ENCODE measurements at regions not wholly inside any gene's neighbourhood (a gene's known extent, or its start where the extent isn't known, plus 50 kb on each side); places are given as distances from the start of the nearest gene placed in this dataset.

DNA sequence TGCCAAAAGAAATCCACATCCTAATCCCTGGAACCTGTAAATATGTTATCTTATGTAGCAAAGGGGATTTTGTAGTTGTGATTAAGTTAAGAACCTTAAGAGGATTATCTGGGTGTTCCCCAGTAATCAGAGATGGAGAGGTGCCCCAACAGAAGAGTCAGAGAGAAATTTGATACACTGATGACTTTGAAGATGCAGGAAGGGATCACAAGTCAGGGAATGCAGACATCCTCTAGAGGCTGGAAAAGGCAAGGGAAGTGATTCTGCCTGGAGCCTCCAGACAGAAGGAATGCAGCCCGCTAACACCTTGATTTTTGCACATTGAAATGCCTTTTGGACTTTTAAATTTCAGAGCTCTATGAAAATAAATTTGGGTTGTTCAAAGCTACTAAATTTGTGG is 531.7 kb downstream of the DNAJB9 start:
- Histone ChIP-seq H3K4me1 (no peaks in the 10 kb centered on the region), H3K4me3 (no peak overlapping the region), H3K36me3 (no peaks in the 10 kb centered on the region), H3K9me3 (no peaks in the 10 kb centered on the region), H3K27ac (replicated peaks in 1 of 4) (no peak overlapping the region), H3K27me3 (no peaks in the 10 kb centered on the region)
- TF ChIP-seq EP300 (IDR thresholded peaks at IDR 0.05) (no peak), POLR2AphosphoS5 (IDR thresholded peaks at IDR 0.05) (no peak), POLR2A (IDR thresholded peaks at IDR 0.05; ENCODE audit: low read depth) (no peak)
- TF ChIP-seq, protein P1, sequence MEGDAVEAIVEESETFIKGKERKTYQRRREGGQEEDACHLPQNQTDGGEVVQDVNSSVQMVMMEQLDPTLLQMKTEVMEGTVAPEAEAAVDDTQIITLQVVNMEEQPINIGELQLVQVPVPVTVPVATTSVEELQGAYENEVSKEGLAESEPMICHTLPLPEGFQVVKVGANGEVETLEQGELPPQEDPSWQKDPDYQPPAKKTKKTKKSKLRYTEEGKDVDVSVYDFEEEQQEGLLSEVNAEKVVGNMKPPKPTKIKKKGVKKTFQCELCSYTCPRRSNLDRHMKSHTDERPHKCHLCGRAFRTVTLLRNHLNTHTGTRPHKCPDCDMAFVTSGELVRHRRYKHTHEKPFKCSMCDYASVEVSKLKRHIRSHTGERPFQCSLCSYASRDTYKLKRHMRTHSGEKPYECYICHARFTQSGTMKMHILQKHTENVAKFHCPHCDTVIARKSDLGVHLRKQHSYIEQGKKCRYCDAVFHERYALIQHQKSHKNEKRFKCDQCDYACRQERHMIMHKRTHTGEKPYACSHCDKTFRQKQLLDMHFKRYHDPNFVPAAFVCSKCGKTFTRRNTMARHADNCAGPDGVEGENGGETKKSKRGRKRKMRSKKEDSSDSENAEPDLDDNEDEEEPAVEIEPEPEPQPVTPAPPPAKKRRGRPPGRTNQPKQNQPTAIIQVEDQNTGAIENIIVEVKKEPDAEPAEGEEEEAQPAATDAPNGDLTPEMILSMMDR (IDR thresholded peaks at IDR 0.05): no peak
- DNase-seq (ENCODE audit: extremely low spot score): no peak
- intact Hi-C loops (cut with DNase I): no loop called here
- WGBS: 86% methylated on average over 1 of the region's 1 CpG

DNA sequence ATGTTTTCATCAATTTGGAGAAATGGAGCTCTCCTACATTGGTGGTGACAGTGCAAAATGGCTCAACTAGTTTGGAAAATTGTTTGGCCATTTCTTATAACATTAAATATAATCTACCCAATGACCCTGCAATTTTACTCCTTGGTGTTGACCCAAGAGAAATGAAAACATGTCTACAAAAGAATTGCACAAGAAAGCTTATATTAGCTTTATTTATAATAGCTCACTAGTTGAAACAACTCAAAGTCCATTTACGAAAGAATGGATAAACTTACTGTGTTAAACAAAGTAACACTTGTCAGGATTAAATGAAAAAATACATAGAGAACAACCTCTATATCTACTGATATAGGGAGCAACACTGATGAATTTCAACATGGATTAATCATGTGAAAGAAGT is 539.9 kb downstream of the DNAJB9 start:
- no peak for DNase-seq (ENCODE audit: extremely low spot score)
- Histone ChIP-seq H3K4me1 (no peaks in the 10 kb centered on the region), H3K36me3 (no peaks in the 10 kb centered on the region), H3K27ac (replicated peaks in 1 of 4) (no peak overlapping the region), H3K4me3 (no peak overlapping the region), H3K9me3 (no peaks in the 10 kb centered on the region), H3K27me3 (no peaks in the 10 kb centered on the region)
- intact Hi-C loops (cut with DNase I): no loop called here
- TF ChIP-seq, protein P1 (IDR thresholded peaks at IDR 0.05): no peak
- TF ChIP-seq POLR2AphosphoS5 (IDR thresholded peaks at IDR 0.05): no peak
- TF ChIP-seq EP300 (IDR thresholded peaks at IDR 0.05): no peak
- no peak for TF ChIP-seq POLR2A (IDR thresholded peaks at IDR 0.05; ENCODE audit: low read depth)
- 39% methylated on average over 1 of the region's 1 CpG for WGBS

DNA sequence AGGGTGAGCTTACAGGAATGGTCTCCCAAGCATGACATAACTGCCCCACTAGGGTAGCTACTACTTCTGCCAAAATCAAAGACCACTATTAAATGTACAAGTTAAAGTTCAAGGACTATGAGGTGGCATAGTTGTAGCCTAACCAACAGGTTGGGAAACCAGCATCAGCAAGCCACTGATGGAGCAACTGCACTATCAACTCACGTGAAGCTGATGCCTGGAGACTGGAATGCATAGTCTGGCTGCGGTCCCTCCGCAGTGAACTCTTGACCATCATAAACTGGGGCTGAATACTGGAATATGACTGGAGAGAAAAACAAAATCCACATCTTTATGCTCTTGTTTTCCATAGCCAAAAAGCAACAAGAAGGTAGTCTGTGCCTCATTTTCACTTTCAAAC is 541.4 kb downstream of the DNAJB9 start:
- H3K9me3 ChIP-seq: no peaks in the 10 kb centered on the region
- DNase-seq (ENCODE audit: extremely low spot score): no peak
- H3K4me3 ChIP-seq: no peak overlapping the region
- TF ChIP-seq EP300 (IDR thresholded peaks at IDR 0.05) (no peak), POLR2AphosphoS5 (IDR thresholded peaks at IDR 0.05) (no peak), POLR2A (IDR thresholded peaks at IDR 0.05; ENCODE audit: low read depth) (no peak)
- TF ChIP-seq, protein P1 (IDR thresholded peaks at IDR 0.05): no peak
- H3K27ac ChIP-seq (replicated peaks in 1 of 4): no peak overlapping the region
- no peaks in the 10 kb centered on the region for H3K27me3 ChIP-seq
- H3K4me1 ChIP-seq: no peaks in the 10 kb centered on the region
- WGBS: 79% methylated on average over 3 of the region's 3 CpGs
- no peaks in the 10 kb centered on the region for H3K36me3 ChIP-seq
- intact Hi-C loops (cut with DNase I): no loop called here

DNA sequence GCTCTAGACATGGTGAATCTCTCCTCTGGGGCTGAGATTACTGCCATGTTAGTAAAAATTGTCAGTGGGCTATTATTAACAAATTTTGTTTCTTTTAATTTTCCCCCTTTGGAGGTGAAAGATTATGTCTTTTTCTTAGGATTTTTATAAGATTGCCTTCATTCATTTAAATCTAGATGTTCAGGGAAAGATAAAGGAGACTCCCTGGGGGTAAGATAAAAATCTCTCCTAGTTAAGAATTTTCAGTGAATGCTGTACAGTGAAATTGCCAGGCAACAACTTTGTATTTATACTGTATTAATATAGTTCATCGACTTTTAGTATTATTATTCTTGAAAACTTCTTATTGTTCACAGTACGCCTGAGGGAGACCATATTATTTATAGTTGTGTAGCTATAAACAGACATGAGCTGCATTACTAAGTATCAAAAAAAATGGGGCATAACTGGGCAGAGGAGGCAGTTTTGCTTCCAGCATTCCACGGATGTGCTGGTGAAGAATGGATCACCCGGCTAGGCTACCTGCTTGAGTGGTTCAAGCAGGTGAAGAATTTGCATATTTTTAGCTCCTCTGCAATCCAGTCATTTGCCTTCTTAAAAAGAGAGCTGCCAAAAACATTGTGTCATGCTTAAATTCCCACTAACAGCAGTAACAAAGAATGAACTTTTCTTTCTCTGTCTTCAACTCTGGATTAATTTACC is 552.1 kb downstream of the DNAJB9 start:
- no peak overlapping the region for H3K27ac ChIP-seq (replicated peaks in 1 of 4)
- TF ChIP-seq POLR2A (IDR thresholded peaks at IDR 0.05; ENCODE audit: low read depth) (no peak), EP300 (IDR thresholded peaks at IDR 0.05) (no peak), POLR2AphosphoS5 (IDR thresholded peaks at IDR 0.05) (no peak)
- TF ChIP-seq, protein P1 (IDR thresholded peaks at IDR 0.05): no peak
- no peaks in the 10 kb centered on the region for H3K36me3 ChIP-seq
- DNase-seq (ENCODE audit: extremely low spot score): no peak
- peaks cover 0 to 5% (median 0%) of the 10 kb centered on the region in 4 donors for H3K4me1 ChIP-seq
- intact Hi-C loops (cut with DNase I): no loop called here
- H3K9me3 ChIP-seq: no peaks in the 10 kb centered on the region
- H3K4me3 ChIP-seq: no peak overlapping the region
- no peaks in the 10 kb centered on the region for H3K27me3 ChIP-seq
- 54% methylated on average over 4 of the region's 4 CpGs for WGBS

DNA sequence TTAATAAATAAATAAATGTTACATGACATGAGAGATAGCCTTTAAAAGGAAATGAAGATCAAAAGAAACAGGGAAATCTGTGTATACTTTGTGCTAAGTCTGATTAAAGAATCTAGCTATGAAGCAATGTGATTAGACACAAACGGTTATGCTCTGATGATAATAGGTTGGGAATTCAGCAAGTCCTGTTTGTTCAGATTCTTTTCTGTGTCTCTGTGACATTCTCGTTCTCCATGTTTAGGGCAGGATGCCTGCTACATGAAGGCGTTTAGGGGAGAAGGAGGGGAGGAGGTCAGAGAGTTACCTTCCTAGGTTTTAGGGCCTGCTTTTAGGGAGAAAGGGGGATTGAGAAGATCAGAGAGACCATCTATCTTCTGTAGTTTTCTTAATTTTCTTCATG is 555.3 kb downstream of the DNAJB9 start:
- 62% methylated on average over 3 of the region's 3 CpGs for WGBS
- TF ChIP-seq POLR2A (IDR thresholded peaks at IDR 0.05; ENCODE audit: low read depth) (no peak), EP300 (IDR thresholded peaks at IDR 0.05) (no peak)

More for the DNA sequence above, 555.3 kb downstream of the DNAJB9 start:
- Histone ChIP-seq H3K27me3 (no peaks in the 10 kb centered on the region), H3K4me1 (no peaks in the 10 kb centered on the region), H3K36me3 (no peaks in the 10 kb centered on the region), H3K9me3 (no peaks in the 10 kb centered on the region), H3K27ac (replicated peaks in 1 of 4) (no peak overlapping the region), H3K4me3 (no peak overlapping the region)
- no peak for DNase-seq (ENCODE audit: extremely low spot score)
- intact Hi-C loops (cut with DNase I): no loop called here

All from esophagus muscularis mucosa (tissue), 4 donors.